ENCODE measurements at regions not wholly inside any gene's neighbourhood (a gene's known extent, or its start where the extent isn't known, plus 50 kb on each side); places are given as distances from the start of the nearest gene placed in this dataset.

- Histone ChIP-seq H3K4me3 (ENCODE audit: low read length) (no peak overlapping the region), H3K36me3 (ENCODE audit: low read depth, low read length) (no peaks in the 10 kb centered on the region), H3K79me2 (ENCODE audit: low read length) (no peaks in the 10 kb centered on the region), H4K20me1 (ENCODE audit: low read length) (no peaks in the 10 kb centered on the region), H3K4me2 (ENCODE audit: low read length) (no peak overlapping the region), H2AFZ (ENCODE audit: low read length) (no peak overlapping the region), H3K27ac (ENCODE audit: low read length) (no peak overlapping the region), H3K9me2 (replicated peaks; ENCODE audit: low read length) (no peaks in the 10 kb centered on the region), H3K27me3 (ENCODE audit: low read length) (no peaks in the 10 kb centered on the region), H3K9ac (ENCODE audit: low read length) (no peak overlapping the region), H3F3A (ENCODE audit: low read length, unreplicated experiment) (no peaks in the 10 kb centered on the region), H3K4me1 (ENCODE audit: insufficient read depth, low read length) (no peaks in the 10 kb centered on the region), H3K9me3 (ENCODE audit: low read length) (peaks cover 5% of the 10 kb centered on the region; the same call in 1 of the 2 replicates)
- intact Hi-C loops (cut with micrococcal nuclease) = no loop called here
- TF ChIP-seq CTCF (conservative IDR thresholded peaks at IDR 0.05; ENCODE audit: low read depth, low read length) (no peak), EZH2phosphoT487 (IDR thresholded peaks at IDR 0.05; ENCODE audit: borderline replicate concordance, low read length) (no peak), EZH2 (IDR thresholded peaks at IDR 0.05; ENCODE audit: low read length, unreplicated experiment) (no peak)
- ChIA-PET CTCF (no interaction called here), POLR2A (ENCODE audit: unreplicated experiment) (no interaction called here)
- ATAC-seq (no peak), DNase-seq (no peak)
- BruUV-seq (replicated peaks) = no TSS peak
Measured at GRCh38 chr12:75571204-75571603, 59.8 kb upstream of the KRR1 start.

GRCh38 chr12:75568801-75569200 lies 57.4 kb upstream of the KRR1 start:
- ATAC-seq = no peak
- H3K27ac ChIP-seq (ENCODE audit: low read length) = no peak overlapping the region
- H3K36me3 ChIP-seq (ENCODE audit: low read depth, low read length) = no peaks in the 10 kb centered on the region
- H3K27me3 ChIP-seq (ENCODE audit: low read length) = no peaks in the 10 kb centered on the region
- H3K4me1 ChIP-seq (ENCODE audit: insufficient read depth, low read length) = no peaks in the 10 kb centered on the region
- TF ChIP-seq CTCF (conservative IDR thresholded peaks at IDR 0.05; ENCODE audit: low read depth, low read length) (no peak), EZH2 (IDR thresholded peaks at IDR 0.05; ENCODE audit: low read length, unreplicated experiment) (no peak), EZH2phosphoT487 (IDR thresholded peaks at IDR 0.05; ENCODE audit: borderline replicate concordance, low read length) (no peak)
- no peaks in the 10 kb centered on the region for H3K79me2 ChIP-seq (ENCODE audit: low read length)
- no peaks in the 10 kb centered on the region for H3K9me2 ChIP-seq (replicated peaks; ENCODE audit: low read length)
- peaks cover 14% of the 10 kb centered on the region; the same call in 1 of the 2 replicates for H3K9me3 ChIP-seq (ENCODE audit: low read length)
- H3K4me3 ChIP-seq (ENCODE audit: low read length) = no peak overlapping the region
- no peaks in the 10 kb centered on the region for H3F3A ChIP-seq (ENCODE audit: low read length, unreplicated experiment)
- H2AFZ ChIP-seq (ENCODE audit: low read length) = no peak overlapping the region
- CTCF ChIA-PET = no interaction called here
- H3K9ac ChIP-seq (ENCODE audit: low read length) = no peak overlapping the region
- no peaks in the 10 kb centered on the region for H4K20me1 ChIP-seq (ENCODE audit: low read length)
- POLR2A ChIA-PET (ENCODE audit: unreplicated experiment) = no interaction called here
- no peak for DNase-seq
- H3K4me2 ChIP-seq (ENCODE audit: low read length) = no peak overlapping the region
- no TSS peak for BruUV-seq (replicated peaks)
- intact Hi-C loops (cut with micrococcal nuclease) = no loop called here

- no peak overlapping the region for H3K27ac ChIP-seq (ENCODE audit: low read length)
- BruUV-seq (replicated peaks) = no TSS peak
- no peaks in the 10 kb centered on the region for H3K4me1 ChIP-seq (ENCODE audit: insufficient read depth, low read length)
- ATAC-seq (no peak), DNase-seq (no peak)
- H2AFZ ChIP-seq (ENCODE audit: low read length) = no peak overlapping the region
- no peaks in the 10 kb centered on the region for H3K36me3 ChIP-seq (ENCODE audit: low read depth, low read length)
- H3K79me2 ChIP-seq (ENCODE audit: low read length) = no peaks in the 10 kb centered on the region
- no peaks in the 10 kb centered on the region for H3K27me3 ChIP-seq (ENCODE audit: low read length)
- TF ChIP-seq EZH2phosphoT487 (IDR thresholded peaks at IDR 0.05; ENCODE audit: borderline replicate concordance, low read length) = no peak
- no peak for TF ChIP-seq EZH2 (IDR thresholded peaks at IDR 0.05; ENCODE audit: low read length, unreplicated experiment)
- no peak for TF ChIP-seq CTCF (conservative IDR thresholded peaks at IDR 0.05; ENCODE audit: low read depth, low read length)
- ChIA-PET CTCF (no interaction called here), POLR2A (ENCODE audit: unreplicated experiment) (no interaction called here)
- no peak overlapping the region for H3K4me3 ChIP-seq (ENCODE audit: low read length)
- peaks cover 14% of the 10 kb centered on the region; the same call in 1 of the 2 replicates for H3K9me3 ChIP-seq (ENCODE audit: low read length)
- no peak overlapping the region for H3K4me2 ChIP-seq (ENCODE audit: low read length)
- intact Hi-C loops (cut with micrococcal nuclease) = no loop called here
- no peak overlapping the region for H3K9ac ChIP-seq (ENCODE audit: low read length)
- H3F3A ChIP-seq (ENCODE audit: low read length, unreplicated experiment) = no peaks in the 10 kb centered on the region
- H4K20me1 ChIP-seq (ENCODE audit: low read length) = no peaks in the 10 kb centered on the region
- no peaks in the 10 kb centered on the region for H3K9me2 ChIP-seq (replicated peaks; ENCODE audit: low read length)
Measured at GRCh38 chr12:75568393-75568792, 57.0 kb upstream of the KRR1 start.

All from PC-3 (cell line).